SU-DHL-6 (cell line): ENCODE measurements at regions not wholly inside any gene's neighbourhood (a gene's known extent, or its start where the extent isn't known, plus 50 kb on each side); places are given as distances from the start of the nearest gene placed in this dataset.

ENCODE experiments used
- H2AFZ ChIP-seq: fragments of 200-600 bp; sonication (generic); 2 replicates; pipeline ENCODE4 v1.6.1; 2014; ENCODE audit warnings: low read depth, mild to moderate bottlenecking, moderate library complexity, mixed read lengths, antibody characterized with exemption, low read length; ENCODE audit not compliant: severe bottlenecking
- H3F3A ChIP-seq: fragments of 200-600 bp; shearing (Covaris generic); 2 replicates; pipeline ENCODE4 v1.6.0; 2016; ENCODE audit warnings: antibody characterized with exemption, mild to moderate bottlenecking; ENCODE audit not compliant: insufficient read depth
- H3K27ac ChIP-seq: fragments of 200-600 bp; sonication (generic); 2 replicates; pipeline ENCODE4 v1.5.1; 2016; ENCODE audit warnings: low read depth, mild to moderate bottlenecking, low read length, moderate library complexity, mixed read lengths
- H3K27me3 ChIP-seq: fragments of 200-600 bp; sonication (generic), shearing (Covaris generic); 2 replicates; pipeline ENCODE4 v1.6.0; 2014; ENCODE audit warnings: mild to moderate bottlenecking, low read length
- H3K36me3 ChIP-seq: fragments of 200-600 bp; sonication (generic); 2 replicates; pipeline ENCODE4 v1.6.1; 2014; ENCODE audit warnings: mild to moderate bottlenecking, low read length, mixed read lengths
- H3K4me2 ChIP-seq: fragments of 300-600, 200-600 bp; shearing (Covaris generic), sonication (generic); 2 replicates; pipeline ENCODE4 v1.6.0; 2014; ENCODE audit warnings: low read length, low read depth, mild to moderate bottlenecking; ENCODE audit not compliant: poor library complexity, severe bottlenecking
- H3K4me3 ChIP-seq: fragments of 200-600 bp; sonication (generic); 2 replicates; pipeline ENCODE4 v1.5.1; 2014; ENCODE audit warnings: antibody characterized with exemption, low read length, mild to moderate bottlenecking, mixed read lengths; ENCODE audit not compliant: insufficient read depth, poor library complexity, severe bottlenecking
- H3K79me2 ChIP-seq: fragments of 200-600 bp; sonication (generic); 2 replicates; pipeline ENCODE4 v1.6.1; 2014; ENCODE audit warnings: mild to moderate bottlenecking, low read length, moderate library complexity; ENCODE audit not compliant: insufficient read depth
- H3K9ac ChIP-seq: fragments of 200-600 bp; sonication (generic); 2 replicates; pipeline ENCODE4 v1.7.0; 2014; ENCODE audit warnings: mild to moderate bottlenecking, low read length
- H3K9me2 ChIP-seq: fragments of 200-600 bp; sonication (generic); replicated peaks from 2 replicates; pipeline ENCODE4 v1.6.1; 2014; ENCODE audit warnings: low read length; ENCODE audit not compliant: insufficient read depth
- H3K9me3 ChIP-seq: fragments of 200-600 bp; sonication (generic); 2 replicates; pipeline ENCODE4 v1.6.1; 2014; ENCODE audit warnings: low read length, mixed read lengths; ENCODE audit not compliant: insufficient read depth
- H4K20me1 ChIP-seq: fragments of 200-600 bp; sonication (generic); 2 replicates; pipeline ENCODE4 v1.6.1; 2014; ENCODE audit warnings: low read depth, mild to moderate bottlenecking, antibody characterized with exemption, low read length, moderate library complexity, mixed read lengths
- CTCF ChIP-seq: fragments of 200-600 bp; sonication (generic); IDR thresholded peaks from one replicate; pipeline ENCODE4 v1.5.1; 2017; ENCODE audit warnings: antibody characterized with exemption, mild to moderate bottlenecking, low read length, moderate library complexity; ENCODE audit not compliant: insufficient read depth, poor library complexity, severe bottlenecking
- EZH2phosphoT487 ChIP-seq: fragments of 200-600 bp; sonication (generic), shearing (Covaris generic); conservative IDR thresholded peaks from 2 replicates; pipeline ENCODE4 v1.6.1; 2018; ENCODE audit warnings: mild to moderate bottlenecking, antibody characterized with exemption, low read length, moderate library complexity, mixed read lengths

- no peak overlapping the region for H3K4me3 ChIP-seq
- no peaks in the 10 kb centered on the region for H3K9me2 ChIP-seq
- no peak overlapping the region for H3K9ac ChIP-seq
- H3K36me3 ChIP-seq: no peaks in the 10 kb centered on the region
- no peaks in the 10 kb centered on the region for H3K79me2 ChIP-seq
- no peak overlapping the region for H3K4me2 ChIP-seq
- no peaks in the 10 kb centered on the region for H3F3A ChIP-seq
- H4K20me1 ChIP-seq: no peaks in the 10 kb centered on the region
- TF ChIP-seq CTCF (no peak), EZH2phosphoT487 (no peak)
- no peaks in the 10 kb centered on the region for H3K27me3 ChIP-seq
- no peak overlapping the region for H2AFZ ChIP-seq
- H3K9me3 ChIP-seq: no peaks in the 10 kb centered on the region
- H3K27ac ChIP-seq: no peak overlapping the region
Observed at GRCh38 chr4:181216501-181216900, 1026.7 kb upstream of the TENM3 start.

DNA sequence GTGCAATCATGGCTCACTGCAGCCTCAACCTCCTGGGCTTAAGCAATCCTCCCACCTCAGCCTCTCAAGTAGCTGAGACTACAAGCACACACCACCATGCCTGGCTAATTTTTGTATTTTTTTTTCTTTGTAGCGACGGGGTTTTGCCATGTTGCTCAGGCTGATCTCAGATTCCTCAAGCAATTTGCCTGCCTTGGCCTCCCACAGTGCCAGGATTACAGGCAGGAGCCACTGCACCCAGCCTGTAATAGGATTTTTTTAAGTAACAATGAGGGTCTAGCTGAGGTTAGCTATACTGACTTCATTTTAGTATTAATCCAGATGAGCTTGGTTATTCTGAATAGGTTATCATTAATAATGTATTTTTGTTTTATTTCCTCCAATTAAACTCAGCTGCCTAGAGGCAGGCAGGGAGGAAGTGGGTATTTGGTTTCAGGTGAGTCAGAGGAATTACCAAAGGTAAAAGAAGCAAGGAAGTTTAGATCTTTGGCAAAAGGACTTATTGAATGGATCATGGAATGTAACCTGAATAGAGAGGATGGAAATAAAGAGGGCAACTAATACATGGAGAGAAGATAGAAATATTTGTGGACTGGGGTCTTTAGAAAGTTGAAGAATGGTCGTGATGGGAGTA, 1023.3 kb upstream of the TENM3 start:
- H3K9ac ChIP-seq: no peak overlapping the region
- H3K9me3 ChIP-seq: no peaks in the 10 kb centered on the region
- H4K20me1 ChIP-seq: no peaks in the 10 kb centered on the region
- no peak overlapping the region for H3K4me3 ChIP-seq
- no peaks in the 10 kb centered on the region for H3K79me2 ChIP-seq
- no peaks in the 10 kb centered on the region for H3K9me2 ChIP-seq
- H3K27me3 ChIP-seq: no peaks in the 10 kb centered on the region
- no peak overlapping the region for H3K4me2 ChIP-seq
- H2AFZ ChIP-seq: no peak overlapping the region
- H3K27ac ChIP-seq: no peak overlapping the region
- H3F3A ChIP-seq: no peaks in the 10 kb centered on the region
- H3K36me3 ChIP-seq: no peaks in the 10 kb centered on the region
- TF ChIP-seq EZH2phosphoT487 (no peak), CTCF (no peak)

DNA sequence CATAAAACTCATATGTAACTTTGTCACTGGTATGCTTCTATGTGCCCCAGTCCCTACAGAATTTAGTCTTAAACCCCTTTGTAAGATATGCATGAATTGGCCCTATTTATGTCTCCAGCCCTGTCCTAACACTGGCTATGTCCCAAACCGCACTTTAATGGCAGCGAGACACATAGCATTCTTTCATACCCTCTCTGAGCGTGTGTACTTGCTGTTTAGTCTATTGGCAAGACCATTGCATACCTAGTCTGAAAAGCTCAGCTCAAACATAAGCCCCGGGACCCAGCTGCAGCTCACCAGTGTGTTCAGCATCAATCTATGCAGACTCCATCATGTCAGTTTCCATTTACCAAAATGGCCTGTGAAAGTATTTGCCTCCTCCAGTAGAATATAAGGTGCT, 1018.4 kb upstream of the TENM3 start:
- no peak overlapping the region for H3K4me3 ChIP-seq
- H2AFZ ChIP-seq: no peak overlapping the region
- H3K9ac ChIP-seq: no peak overlapping the region
- no peak overlapping the region for H3K27ac ChIP-seq
- no peaks in the 10 kb centered on the region for H3F3A ChIP-seq
- no peaks in the 10 kb centered on the region for H3K9me3 ChIP-seq
- H3K36me3 ChIP-seq: no peaks in the 10 kb centered on the region
- no peaks in the 10 kb centered on the region for H3K9me2 ChIP-seq
- no peak overlapping the region for H3K4me2 ChIP-seq
- no peaks in the 10 kb centered on the region for H3K27me3 ChIP-seq
- no peak for TF ChIP-seq CTCF
- TF ChIP-seq EZH2phosphoT487: no peak
- no peaks in the 10 kb centered on the region for H4K20me1 ChIP-seq
- no peaks in the 10 kb centered on the region for H3K79me2 ChIP-seq
